Vagina (tissue), 2 donors: ENCODE measurements at regions not wholly inside any gene's neighbourhood (a gene's known extent, or its start where the extent isn't known, plus 50 kb on each side); places are given as distances from the start of the nearest gene placed in this dataset.

Experiments used
- DNase-seq, 2 donors: peaks; one replicate each; pipeline ENCODE4 v3.0.0-alpha.2; 2017; ENCODE audit errors: extremely low spot score in 2 of 2
- H3K27ac ChIP-seq: fragments of 200-600 bp; sonication (generic); one replicate; pipeline ENCODE4 v1.5.1; 2019
- H3K27me3 ChIP-seq: fragments of 200-600 bp; sonication (generic); one replicate; pipeline ENCODE4 v1.5.1; 2019
- H3K36me3 ChIP-seq, 2 donors: fragments of 200-600 bp; sonication (generic); one replicate each; pipeline ENCODE4 v1.5.1; 2017 to 2019
- H3K4me1 ChIP-seq: fragments of 200-600 bp; sonication (generic); one replicate; pipeline ENCODE4 v1.5.1; 2019
- H3K4me3 ChIP-seq, 2 donors: fragments of 200-600 bp; sonication (generic); 1 replicate in 1 of 2; 2 replicates in 1 of 2; pipeline ENCODE4 v1.5.1; 2016 to 2019
- H3K9me3 ChIP-seq: fragments of 200-600 bp; sonication (generic); one replicate; pipeline ENCODE4 v1.5.1; 2019
- POLR2A ChIP-seq, 2 donors: fragments of 450-650 bp; IDR thresholded peaks; one replicate each; pipeline ENCODE4 v1.6.1; 2017; ENCODE audit warnings: antibody characterized with exemption in 2 of 2, mild to moderate bottlenecking in 2 of 2, moderate library complexity in 2 of 2
- POLR2AphosphoS5 ChIP-seq, 2 donors: sonication (generic); formaldehyde crosslinking; IDR thresholded peaks; one replicate each; pipeline ENCODE4 v1.9.0; 2017; ENCODE audit warnings: antibody characterized with exemption in 2 of 2, mild to moderate bottlenecking in 2 of 2, low read depth in 1 of 2; ENCODE audit not compliant: insufficient read depth in 1 of 2
- intact Hi-C: fragments of 100-400 bp; cut with DNase I; formaldehyde crosslinking; loops from one replicate; pipeline ENCODE4 v1.15.1; 2023
- TF ChIP-seq, protein P1 (sequence below), 3 experiments: fragments of 450-650 bp in 2 of 3; fragments of 200-600 bp in 1 of 3; sonication (generic) in 1 of 3; IDR thresholded peaks; one replicate each; pipeline ENCODE4 v1.5.1; 2017 to 2019; ENCODE audit warnings: antibody characterized with exemption in 3 of 3, mild to moderate bottlenecking in 2 of 3, moderate library complexity in 2 of 3

DNA sequence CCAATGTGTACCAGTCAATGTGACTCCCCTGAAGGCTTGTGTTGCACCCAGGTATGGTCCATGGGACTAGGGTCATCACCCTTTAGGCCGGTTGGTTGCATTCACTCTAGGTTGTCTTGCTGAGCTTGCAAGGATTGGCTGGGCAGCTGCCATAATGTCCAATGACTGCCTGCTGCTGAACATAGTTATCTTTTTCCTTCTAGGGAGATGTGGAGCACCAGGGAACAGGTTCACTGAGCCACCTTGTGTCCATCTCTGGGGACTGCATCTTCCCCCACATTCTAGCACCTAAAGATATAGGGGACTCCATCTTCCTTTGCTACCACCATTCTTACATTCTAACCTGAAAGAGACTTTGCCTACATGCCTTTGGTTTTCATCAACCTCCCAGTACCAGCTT lies 580.4 kb upstream of the TBL1XR1 start:
- intact Hi-C loops = no loop called here
- Histone ChIP-seq H3K27ac (no peak overlapping the region), H3K4me3 (no peak overlapping the region), H3K36me3 (no peaks in the 10 kb centered on the region), H3K9me3 (no peaks in the 10 kb centered on the region), H3K27me3 (no peaks in the 10 kb centered on the region), H3K4me1 (peaks cover 42% of the 10 kb centered on the region)
- no peak for DNase-seq
- TF ChIP-seq POLR2A (IDR thresholded peaks at IDR 0.05) = no peak
- TF ChIP-seq, protein P1, sequence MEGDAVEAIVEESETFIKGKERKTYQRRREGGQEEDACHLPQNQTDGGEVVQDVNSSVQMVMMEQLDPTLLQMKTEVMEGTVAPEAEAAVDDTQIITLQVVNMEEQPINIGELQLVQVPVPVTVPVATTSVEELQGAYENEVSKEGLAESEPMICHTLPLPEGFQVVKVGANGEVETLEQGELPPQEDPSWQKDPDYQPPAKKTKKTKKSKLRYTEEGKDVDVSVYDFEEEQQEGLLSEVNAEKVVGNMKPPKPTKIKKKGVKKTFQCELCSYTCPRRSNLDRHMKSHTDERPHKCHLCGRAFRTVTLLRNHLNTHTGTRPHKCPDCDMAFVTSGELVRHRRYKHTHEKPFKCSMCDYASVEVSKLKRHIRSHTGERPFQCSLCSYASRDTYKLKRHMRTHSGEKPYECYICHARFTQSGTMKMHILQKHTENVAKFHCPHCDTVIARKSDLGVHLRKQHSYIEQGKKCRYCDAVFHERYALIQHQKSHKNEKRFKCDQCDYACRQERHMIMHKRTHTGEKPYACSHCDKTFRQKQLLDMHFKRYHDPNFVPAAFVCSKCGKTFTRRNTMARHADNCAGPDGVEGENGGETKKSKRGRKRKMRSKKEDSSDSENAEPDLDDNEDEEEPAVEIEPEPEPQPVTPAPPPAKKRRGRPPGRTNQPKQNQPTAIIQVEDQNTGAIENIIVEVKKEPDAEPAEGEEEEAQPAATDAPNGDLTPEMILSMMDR (IDR thresholded peaks at IDR 0.05) = peak in 2 of 3 experiments; percentile 35 to 39
- TF ChIP-seq POLR2AphosphoS5 (IDR thresholded peaks at IDR 0.05; ENCODE audit: insufficient read depth in 1 of 2, low read depth in 1 of 2) = no peak

DNA sequence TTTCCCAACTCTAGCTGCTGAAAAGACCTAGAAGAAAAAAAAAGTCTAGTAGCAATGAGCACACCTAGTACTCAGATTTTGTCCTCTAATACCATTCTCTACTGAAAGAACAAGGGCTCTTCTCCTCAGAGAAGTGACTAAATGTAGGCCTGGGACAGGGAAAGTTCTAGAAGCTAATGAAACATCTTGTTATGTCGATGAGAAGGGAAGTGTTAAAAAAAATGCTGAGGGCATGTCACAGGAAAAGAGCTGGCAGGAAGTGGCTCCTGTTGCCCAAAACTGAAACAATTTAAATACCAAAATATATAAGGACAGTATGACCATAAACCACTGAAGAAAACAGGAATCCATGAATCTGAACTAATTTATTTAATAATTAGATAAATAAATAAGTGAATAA lies 581.4 kb upstream of the TBL1XR1 start:
- no peak overlapping the region for H3K4me3 ChIP-seq
- no peak for DNase-seq
- H3K9me3 ChIP-seq = no peaks in the 10 kb centered on the region
- no peaks in the 10 kb centered on the region for H3K36me3 ChIP-seq
- peaks cover 42% of the 10 kb centered on the region for H3K4me1 ChIP-seq
- intact Hi-C loops = no loop called here
- H3K27ac ChIP-seq = no peak overlapping the region
- no peaks in the 10 kb centered on the region for H3K27me3 ChIP-seq
- TF ChIP-seq POLR2A (IDR thresholded peaks at IDR 0.05) (no peak), POLR2AphosphoS5 (IDR thresholded peaks at IDR 0.05; ENCODE audit: insufficient read depth in 1 of 2, low read depth in 1 of 2) (no peak)
- TF ChIP-seq, protein P1 (IDR thresholded peaks at IDR 0.05) = no peak

DNA sequence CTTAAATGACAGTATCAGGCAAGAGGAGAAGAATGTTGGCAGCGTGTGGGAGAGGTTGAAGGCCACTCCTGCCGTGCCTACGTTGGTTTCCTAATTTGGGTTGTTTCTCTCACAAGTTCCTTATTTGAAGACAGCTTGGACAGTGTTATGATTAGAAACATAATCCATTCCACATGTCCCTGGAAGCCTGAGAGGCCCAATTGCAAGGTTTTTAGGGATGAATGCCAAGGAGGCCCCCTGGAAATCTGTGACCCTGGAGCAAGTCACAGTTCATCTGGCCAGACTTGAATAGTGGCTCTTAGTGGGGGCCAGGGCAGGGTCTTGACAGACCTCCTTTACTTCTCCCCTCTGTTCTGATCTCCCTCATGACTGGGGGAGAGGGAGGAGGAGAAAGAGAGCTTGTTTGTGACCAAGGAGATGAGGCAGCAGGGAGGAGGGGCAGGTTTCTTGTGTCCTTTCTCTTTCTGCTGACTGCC lies 584.4 kb upstream of the TBL1XR1 start:
- TF ChIP-seq, protein P1 (IDR thresholded peaks at IDR 0.05) = no peak
- TF ChIP-seq POLR2AphosphoS5 (IDR thresholded peaks at IDR 0.05; ENCODE audit: insufficient read depth in 1 of 2, low read depth in 1 of 2) (peak in 1 of 2 donors; percentile 25), POLR2A (IDR thresholded peaks at IDR 0.05) (no peak)

DNA sequence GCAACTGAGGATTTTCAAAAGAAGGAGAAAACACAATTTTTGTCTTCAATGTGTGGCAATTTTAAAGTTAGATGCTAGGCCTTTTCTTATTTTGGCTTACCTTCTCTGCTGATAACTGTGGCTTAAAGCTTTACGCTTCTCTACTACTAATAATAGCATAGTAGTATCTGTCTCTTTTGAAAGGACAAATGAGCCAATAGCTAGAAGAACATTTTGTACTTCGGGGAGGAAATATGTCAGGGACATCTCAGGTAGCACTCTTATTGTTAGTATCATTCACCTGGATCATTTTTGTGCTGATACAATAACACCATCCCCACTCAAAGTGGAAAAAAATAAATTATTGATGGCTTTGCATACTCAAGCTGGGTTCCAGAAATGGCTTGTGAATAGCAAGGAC lies 586.1 kb upstream of the TBL1XR1 start:
- DNase-seq = no peak
- no peak overlapping the region for H3K27ac ChIP-seq

More for the DNA sequence above, 584.4 kb upstream of the TBL1XR1 start:
- no peak overlapping the region for H3K4me3 ChIP-seq
- no peak for DNase-seq
- H3K27me3 ChIP-seq = no peaks in the 10 kb centered on the region
- H3K27ac ChIP-seq = peak overlapping the region; percentile 74
- H3K4me1 ChIP-seq = peaks cover 39% of the 10 kb centered on the region
- no peaks in the 10 kb centered on the region for H3K9me3 ChIP-seq
- intact Hi-C loops = no loop called here
- no peaks in the 10 kb centered on the region for H3K36me3 ChIP-seq

DNA sequence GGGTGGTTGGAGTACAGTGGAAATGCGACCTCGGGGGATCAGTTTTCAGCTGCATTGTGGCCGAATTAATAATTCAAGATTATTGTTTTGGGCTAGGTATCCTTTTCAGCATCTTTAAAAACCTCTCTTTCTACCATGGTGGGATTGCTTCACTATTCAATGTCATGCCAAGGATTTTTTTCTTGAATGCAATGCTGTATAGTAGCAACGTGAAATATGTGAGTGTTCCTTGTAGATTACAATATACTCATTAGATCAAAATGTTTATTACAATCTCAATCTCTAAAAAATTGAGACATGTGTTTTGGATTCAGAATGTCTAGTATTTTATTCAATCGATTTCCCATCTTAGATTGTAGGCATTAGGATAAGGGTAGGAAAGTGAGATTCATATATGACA lies 586.5 kb upstream of the TBL1XR1 start:
- Histone ChIP-seq H3K4me1 (peaks cover 25% of the 10 kb centered on the region), H3K9me3 (no peaks in the 10 kb centered on the region), H3K27ac (no peak overlapping the region), H3K27me3 (no peaks in the 10 kb centered on the region), H3K36me3 (no peaks in the 10 kb centered on the region), H3K4me3 (no peak overlapping the region)
- intact Hi-C loops = no loop called here
- no peak for DNase-seq
- TF ChIP-seq, protein P1 (IDR thresholded peaks at IDR 0.05) = no peak
- TF ChIP-seq POLR2AphosphoS5 (IDR thresholded peaks at IDR 0.05; ENCODE audit: insufficient read depth in 1 of 2, low read depth in 1 of 2) (no peak), POLR2A (IDR thresholded peaks at IDR 0.05) (no peak)

More for the DNA sequence above, 586.1 kb upstream of the TBL1XR1 start:
- H3K4me3 ChIP-seq = no peak overlapping the region
- peaks cover 27% of the 10 kb centered on the region for H3K4me1 ChIP-seq
- TF ChIP-seq POLR2A (IDR thresholded peaks at IDR 0.05) (no peak), POLR2AphosphoS5 (IDR thresholded peaks at IDR 0.05; ENCODE audit: insufficient read depth in 1 of 2, low read depth in 1 of 2) (no peak)
- TF ChIP-seq, protein P1 (IDR thresholded peaks at IDR 0.05) = no peak
- no peaks in the 10 kb centered on the region for H3K9me3 ChIP-seq
- H3K27me3 ChIP-seq = no peaks in the 10 kb centered on the region
- H3K36me3 ChIP-seq = no peaks in the 10 kb centered on the region
- intact Hi-C loops = no loop called here
